ENCODE measurements at regions not wholly inside any gene's neighbourhood (a gene's known extent, or its start where the extent isn't known, plus 50 kb on each side); places are given as distances from the start of the nearest gene placed in this dataset.

DNA sequence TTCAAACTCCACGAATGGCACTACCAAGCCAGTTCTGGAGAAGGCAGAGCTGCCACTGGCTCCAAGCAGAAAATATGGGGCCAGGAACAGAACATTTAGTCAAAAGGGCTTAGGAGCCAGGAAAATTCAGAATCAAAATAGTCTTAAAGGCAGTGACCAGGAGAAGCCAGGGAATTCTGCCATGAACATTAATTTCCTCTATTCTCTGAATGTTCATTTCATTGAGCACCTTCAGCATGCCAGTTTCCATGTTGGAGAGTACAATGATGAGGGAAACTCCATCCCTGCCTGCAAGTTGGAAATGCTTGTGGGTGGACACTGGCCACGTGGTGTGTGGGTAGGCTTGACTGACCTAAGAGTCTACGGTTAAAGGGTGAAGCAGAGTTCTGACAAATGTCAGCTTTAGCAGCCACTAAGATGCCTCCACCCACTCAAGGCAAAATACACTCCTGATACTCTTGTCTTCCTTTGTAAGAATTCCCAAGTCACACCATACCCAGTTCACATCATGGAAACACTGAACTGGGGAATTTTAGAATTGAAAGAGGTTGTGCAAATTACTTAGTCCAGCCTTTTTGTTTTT lies 190.1 kb upstream of the C1QTNF7 start:
- peaks cover 2% of the 10 kb centered on the region for H3K27me3 Mint-ChIP-seq (ENCODE audit: insufficient read depth, low read depth, poor library complexity)
- H3K4me3 ChIP-seq = no peak overlapping the region
- H3K4me3 Mint-ChIP-seq = no peak overlapping the region
- no peak overlapping the region for H3K27ac Mint-ChIP-seq
- H3K4me1 Mint-ChIP-seq = peaks cover 6% of the 10 kb centered on the region; the same call in 2 of the 3 replicates
- H3K9me3 Mint-ChIP-seq = no peaks in the 10 kb centered on the region
- no peaks in the 10 kb centered on the region for H3K79me2 ChIP-seq (replicated peaks; ENCODE audit: insufficient read depth)
- TF ChIP-seq NANOG (IDR thresholded peaks at IDR 0.05; ENCODE audit: borderline replicate concordance) (no peak), JUNB (IDR thresholded peaks at IDR 0.05; ENCODE audit: unreplicated experiment) (no peak), POLR2AphosphoS5 (IDR thresholded peaks at IDR 0.05; ENCODE audit: low read depth) (no peak), EZH2 (IDR thresholded peaks at IDR 0.05; ENCODE audit: low read depth, unreplicated experiment) (no peak), CREB1 (CRISPR knock-in tag; IDR thresholded peaks at IDR 0.05; ENCODE audit: low read depth) (no peak), ZNF114 (CRISPR knock-in tag; IDR thresholded peaks at IDR 0.05) (no peak), STAT1 (IDR thresholded peaks at IDR 0.05; ENCODE audit: unreplicated experiment) (no peak), EZH2phosphoT487 (IDR thresholded peaks at IDR 0.05; ENCODE audit: unreplicated experiment) (no peak), ZNF331 (CRISPR knock-in tag; IDR thresholded peaks at IDR 0.05; ENCODE audit: low read depth) (no peak)
- TF ChIP-seq, protein P1, sequence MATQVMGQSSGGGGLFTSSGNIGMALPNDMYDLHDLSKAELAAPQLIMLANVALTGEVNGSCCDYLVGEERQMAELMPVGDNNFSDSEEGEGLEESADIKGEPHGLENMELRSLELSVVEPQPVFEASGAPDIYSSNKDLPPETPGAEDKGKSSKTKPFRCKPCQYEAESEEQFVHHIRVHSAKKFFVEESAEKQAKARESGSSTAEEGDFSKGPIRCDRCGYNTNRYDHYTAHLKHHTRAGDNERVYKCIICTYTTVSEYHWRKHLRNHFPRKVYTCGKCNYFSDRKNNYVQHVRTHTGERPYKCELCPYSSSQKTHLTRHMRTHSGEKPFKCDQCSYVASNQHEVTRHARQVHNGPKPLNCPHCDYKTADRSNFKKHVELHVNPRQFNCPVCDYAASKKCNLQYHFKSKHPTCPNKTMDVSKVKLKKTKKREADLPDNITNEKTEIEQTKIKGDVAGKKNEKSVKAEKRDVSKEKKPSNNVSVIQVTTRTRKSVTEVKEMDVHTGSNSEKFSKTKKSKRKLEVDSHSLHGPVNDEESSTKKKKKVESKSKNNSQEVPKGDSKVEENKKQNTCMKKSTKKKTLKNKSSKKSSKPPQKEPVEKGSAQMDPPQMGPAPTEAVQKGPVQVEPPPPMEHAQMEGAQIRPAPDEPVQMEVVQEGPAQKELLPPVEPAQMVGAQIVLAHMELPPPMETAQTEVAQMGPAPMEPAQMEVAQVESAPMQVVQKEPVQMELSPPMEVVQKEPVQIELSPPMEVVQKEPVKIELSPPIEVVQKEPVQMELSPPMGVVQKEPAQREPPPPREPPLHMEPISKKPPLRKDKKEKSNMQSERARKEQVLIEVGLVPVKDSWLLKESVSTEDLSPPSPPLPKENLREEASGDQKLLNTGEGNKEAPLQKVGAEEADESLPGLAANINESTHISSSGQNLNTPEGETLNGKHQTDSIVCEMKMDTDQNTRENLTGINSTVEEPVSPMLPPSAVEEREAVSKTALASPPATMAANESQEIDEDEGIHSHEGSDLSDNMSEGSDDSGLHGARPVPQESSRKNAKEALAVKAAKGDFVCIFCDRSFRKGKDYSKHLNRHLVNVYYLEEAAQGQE (IDR thresholded peaks at IDR 0.05; ENCODE audit: unreplicated experiment) = no peak
- TF ChIP-seq, protein P2, sequence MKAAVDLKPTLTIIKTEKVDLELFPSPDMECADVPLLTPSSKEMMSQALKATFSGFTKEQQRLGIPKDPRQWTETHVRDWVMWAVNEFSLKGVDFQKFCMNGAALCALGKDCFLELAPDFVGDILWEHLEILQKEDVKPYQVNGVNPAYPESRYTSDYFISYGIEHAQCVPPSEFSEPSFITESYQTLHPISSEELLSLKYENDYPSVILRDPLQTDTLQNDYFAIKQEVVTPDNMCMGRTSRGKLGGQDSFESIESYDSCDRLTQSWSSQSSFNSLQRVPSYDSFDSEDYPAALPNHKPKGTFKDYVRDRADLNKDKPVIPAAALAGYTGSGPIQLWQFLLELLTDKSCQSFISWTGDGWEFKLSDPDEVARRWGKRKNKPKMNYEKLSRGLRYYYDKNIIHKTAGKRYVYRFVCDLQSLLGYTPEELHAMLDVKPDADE (IDR thresholded peaks at IDR 0.05) = no peak
- TF ChIP-seq, protein P3, sequence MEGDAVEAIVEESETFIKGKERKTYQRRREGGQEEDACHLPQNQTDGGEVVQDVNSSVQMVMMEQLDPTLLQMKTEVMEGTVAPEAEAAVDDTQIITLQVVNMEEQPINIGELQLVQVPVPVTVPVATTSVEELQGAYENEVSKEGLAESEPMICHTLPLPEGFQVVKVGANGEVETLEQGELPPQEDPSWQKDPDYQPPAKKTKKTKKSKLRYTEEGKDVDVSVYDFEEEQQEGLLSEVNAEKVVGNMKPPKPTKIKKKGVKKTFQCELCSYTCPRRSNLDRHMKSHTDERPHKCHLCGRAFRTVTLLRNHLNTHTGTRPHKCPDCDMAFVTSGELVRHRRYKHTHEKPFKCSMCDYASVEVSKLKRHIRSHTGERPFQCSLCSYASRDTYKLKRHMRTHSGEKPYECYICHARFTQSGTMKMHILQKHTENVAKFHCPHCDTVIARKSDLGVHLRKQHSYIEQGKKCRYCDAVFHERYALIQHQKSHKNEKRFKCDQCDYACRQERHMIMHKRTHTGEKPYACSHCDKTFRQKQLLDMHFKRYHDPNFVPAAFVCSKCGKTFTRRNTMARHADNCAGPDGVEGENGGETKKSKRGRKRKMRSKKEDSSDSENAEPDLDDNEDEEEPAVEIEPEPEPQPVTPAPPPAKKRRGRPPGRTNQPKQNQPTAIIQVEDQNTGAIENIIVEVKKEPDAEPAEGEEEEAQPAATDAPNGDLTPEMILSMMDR (conservative IDR thresholded peaks at IDR 0.05; ENCODE audit: low read depth in 2 of 2) = no peak
- TF ChIP-seq, protein P4, sequence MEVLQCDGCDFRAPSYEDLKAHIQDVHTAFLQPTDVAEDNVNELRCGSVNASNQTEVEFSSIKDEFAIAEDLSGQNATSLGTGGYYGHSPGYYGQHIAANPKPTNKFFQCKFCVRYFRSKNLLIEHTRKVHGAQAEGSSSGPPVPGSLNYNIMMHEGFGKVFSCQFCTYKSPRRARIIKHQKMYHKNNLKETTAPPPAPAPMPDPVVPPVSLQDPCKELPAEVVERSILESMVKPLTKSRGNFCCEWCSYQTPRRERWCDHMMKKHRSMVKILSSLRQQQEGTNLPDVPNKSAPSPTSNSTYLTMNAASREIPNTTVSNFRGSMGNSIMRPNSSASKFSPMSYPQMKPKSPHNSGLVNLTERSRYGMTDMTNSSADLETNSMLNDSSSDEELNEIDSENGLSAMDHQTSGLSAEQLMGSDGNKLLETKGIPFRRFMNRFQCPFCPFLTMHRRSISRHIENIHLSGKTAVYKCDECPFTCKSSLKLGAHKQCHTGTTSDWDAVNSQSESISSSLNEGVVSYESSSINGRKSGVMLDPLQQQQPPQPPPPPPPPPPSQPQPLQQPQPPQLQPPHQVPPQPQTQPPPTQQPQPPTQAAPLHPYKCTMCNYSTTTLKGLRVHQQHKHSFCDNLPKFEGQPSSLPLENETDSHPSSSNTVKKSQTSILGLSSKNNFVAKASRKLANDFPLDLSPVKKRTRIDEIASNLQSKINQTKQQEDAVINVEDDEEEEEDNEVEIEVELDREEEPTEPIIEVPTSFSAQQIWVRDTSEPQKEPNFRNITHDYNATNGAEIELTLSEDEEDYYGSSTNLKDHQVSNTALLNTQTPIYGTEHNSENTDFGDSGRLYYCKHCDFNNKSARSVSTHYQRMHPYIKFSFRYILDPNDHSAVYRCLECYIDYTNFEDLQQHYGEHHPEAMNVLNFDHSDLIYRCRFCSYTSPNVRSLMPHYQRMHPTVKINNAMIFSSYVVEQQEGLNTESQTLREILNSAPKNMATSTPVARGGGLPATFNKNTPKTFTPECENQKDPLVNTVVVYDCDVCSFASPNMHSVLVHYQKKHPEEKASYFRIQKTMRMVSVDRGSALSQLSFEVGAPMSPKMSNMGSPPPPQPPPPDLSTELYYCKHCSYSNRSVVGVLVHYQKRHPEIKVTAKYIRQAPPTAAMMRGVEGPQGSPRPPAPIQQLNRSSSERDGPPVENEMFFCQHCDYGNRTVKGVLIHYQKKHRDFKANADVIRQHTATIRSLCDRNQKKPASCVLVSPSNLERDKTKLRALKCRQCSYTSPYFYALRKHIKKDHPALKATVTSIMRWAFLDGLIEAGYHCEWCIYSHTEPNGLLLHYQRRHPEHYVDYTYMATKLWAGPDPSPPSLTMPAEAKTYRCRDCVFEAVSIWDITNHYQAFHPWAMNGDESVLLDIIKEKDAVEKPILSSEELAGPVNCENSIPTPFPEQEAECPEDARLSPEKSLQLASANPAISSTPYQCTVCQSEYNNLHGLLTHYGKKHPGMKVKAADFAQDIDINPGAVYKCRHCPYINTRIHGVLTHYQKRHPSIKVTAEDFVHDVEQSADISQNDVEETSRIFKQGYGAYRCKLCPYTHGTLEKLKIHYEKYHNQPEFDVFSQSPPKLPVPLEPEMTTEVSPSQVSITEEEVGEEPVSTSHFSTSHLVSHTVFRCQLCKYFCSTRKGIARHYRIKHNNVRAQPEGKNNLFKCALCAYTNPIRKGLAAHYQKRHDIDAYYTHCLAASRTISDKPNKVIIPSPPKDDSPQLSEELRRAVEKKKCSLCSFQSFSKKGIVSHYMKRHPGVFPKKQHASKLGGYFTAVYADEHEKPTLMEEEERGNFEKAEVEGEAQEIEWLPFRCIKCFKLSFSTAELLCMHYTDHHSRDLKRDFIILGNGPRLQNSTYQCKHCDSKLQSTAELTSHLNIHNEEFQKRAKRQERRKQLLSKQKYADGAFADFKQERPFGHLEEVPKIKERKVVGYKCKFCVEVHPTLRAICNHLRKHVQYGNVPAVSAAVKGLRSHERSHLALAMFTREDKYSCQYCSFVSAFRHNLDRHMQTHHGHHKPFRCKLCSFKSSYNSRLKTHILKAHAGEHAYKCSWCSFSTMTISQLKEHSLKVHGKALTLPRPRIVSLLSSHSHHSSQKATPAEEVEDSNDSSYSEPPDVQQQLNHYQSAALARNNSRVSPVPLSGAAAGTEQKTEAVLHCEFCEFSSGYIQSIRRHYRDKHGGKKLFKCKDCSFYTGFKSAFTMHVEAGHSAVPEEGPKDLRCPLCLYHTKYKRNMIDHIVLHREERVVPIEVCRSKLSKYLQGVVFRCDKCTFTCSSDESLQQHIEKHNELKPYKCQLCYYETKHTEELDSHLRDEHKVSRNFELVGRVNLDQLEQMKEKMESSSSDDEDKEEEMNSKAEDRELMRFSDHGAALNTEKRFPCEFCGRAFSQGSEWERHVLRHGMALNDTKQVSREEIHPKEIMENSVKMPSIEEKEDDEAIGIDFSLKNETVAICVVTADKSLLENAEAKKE (CRISPR knock-in tag; IDR thresholded peaks at IDR 0.05) = no peak
- no peaks in the 10 kb centered on the region for H4K20me1 ChIP-seq (replicated peaks; ENCODE audit: insufficient read depth)
- no peaks in the 10 kb centered on the region for H3K9me2 ChIP-seq (ENCODE audit: insufficient read depth)
- no peak overlapping the region for H2AFZ ChIP-seq
- ATAC-seq (no peak), DNase-seq (ENCODE audit: low spot score) (no peak)
- no peak overlapping the region for H3K27ac ChIP-seq (ENCODE audit: low read depth)
- no peaks in the 10 kb centered on the region for H3K36me3 ChIP-seq (ENCODE audit: insufficient read depth)
- H3K4me2 ChIP-seq = no peak overlapping the region
- H3K4me1 ChIP-seq (ENCODE audit: insufficient read depth) = no peaks in the 10 kb centered on the region
- H3F3A ChIP-seq (replicated peaks; ENCODE audit: low read depth) = no peaks in the 10 kb centered on the region
- H3K36me3 Mint-ChIP-seq (ENCODE audit: low read depth) = no peaks in the 10 kb centered on the region
- no peaks in the 10 kb centered on the region for H3K27me3 ChIP-seq (ENCODE audit: insufficient read depth)
